ENCODE measurements at regions not wholly inside any gene's neighbourhood (a gene's known extent, or its start where the extent isn't known, plus 50 kb on each side); places are given as distances from the start of the nearest gene placed in this dataset.

DNA sequence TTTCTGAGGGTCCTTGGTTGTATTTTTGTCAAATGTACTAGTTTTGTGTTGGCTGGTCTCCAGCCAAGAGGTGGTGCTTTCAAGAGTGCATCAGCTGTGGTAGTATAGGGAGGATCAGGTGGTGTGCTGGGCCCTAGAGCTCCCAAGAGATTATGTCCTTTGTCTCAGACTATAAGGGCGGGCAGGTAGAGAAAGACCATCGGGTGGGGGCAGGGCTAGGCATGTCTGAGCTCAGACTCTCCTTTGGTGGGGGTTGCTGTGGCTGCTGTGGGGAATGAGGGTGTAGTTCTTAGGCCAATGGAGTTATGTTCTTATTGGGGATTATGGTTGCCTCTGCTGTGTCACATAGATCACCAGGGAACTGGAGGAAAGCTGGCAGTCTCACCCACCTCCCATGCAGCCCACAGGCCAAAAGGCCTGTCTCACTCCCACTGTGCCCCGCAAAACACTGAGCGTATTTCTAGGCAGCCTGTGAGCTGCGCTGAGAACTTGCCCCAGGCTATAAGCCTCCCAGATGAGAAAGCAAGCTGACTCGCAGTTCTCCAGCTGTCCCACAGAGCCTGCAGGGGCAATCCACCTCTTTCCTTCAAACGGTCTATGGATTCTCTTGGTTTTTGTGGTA is 1066.7 kb downstream of the GRM8 start:
- no peaks in the 10 kb centered on the region for H3K36me3 ChIP-seq
- TF ChIP-seq, protein P1, sequence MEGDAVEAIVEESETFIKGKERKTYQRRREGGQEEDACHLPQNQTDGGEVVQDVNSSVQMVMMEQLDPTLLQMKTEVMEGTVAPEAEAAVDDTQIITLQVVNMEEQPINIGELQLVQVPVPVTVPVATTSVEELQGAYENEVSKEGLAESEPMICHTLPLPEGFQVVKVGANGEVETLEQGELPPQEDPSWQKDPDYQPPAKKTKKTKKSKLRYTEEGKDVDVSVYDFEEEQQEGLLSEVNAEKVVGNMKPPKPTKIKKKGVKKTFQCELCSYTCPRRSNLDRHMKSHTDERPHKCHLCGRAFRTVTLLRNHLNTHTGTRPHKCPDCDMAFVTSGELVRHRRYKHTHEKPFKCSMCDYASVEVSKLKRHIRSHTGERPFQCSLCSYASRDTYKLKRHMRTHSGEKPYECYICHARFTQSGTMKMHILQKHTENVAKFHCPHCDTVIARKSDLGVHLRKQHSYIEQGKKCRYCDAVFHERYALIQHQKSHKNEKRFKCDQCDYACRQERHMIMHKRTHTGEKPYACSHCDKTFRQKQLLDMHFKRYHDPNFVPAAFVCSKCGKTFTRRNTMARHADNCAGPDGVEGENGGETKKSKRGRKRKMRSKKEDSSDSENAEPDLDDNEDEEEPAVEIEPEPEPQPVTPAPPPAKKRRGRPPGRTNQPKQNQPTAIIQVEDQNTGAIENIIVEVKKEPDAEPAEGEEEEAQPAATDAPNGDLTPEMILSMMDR (IDR thresholded peaks at IDR 0.05; ENCODE audit: borderline replicate concordance) = no peak
- H3K27ac ChIP-seq (replicated peaks) = no peak overlapping the region
- intact Hi-C loops (cut with micrococcal nuclease) = no loop called here
- peaks cover 23% of the 10 kb centered on the region for H3K9me3 ChIP-seq (replicated peaks)
- DNase-seq = no peak
- H3K4me3 ChIP-seq = no peak overlapping the region
- no peaks in the 10 kb centered on the region for H3K4me1 ChIP-seq
- no peaks in the 10 kb centered on the region for H3K27me3 ChIP-seq (ENCODE audit: low read depth)

DNA sequence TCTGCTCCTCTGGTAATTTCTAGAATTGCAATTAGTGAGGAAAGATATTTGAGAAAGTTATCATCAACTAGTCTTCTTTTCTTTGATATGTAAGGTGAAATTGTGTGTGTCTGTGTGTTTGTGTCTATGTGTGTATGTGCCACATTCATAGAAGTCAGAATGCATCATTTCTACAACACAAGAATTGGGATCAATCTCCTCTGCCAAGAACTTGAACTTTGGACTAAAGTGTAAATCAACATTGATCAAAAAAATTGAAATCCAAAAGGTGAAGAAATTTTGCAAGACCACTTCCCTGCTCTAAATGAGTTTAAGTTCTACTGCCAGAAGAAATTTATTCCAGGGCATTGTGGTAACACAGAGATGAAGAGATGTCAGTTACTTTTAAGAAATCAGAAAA is 1072.8 kb downstream of the GRM8 start:
- Histone ChIP-seq H3K27ac (replicated peaks) (no peak overlapping the region), H3K9me3 (replicated peaks) (peaks cover 23% of the 10 kb centered on the region), H3K4me1 (no peaks in the 10 kb centered on the region), H3K27me3 (ENCODE audit: low read depth) (no peaks in the 10 kb centered on the region), H3K4me3 (no peak overlapping the region), H3K36me3 (no peaks in the 10 kb centered on the region)
- no peak for DNase-seq
- TF ChIP-seq, protein P1 (IDR thresholded peaks at IDR 0.05; ENCODE audit: borderline replicate concordance) = no peak
- intact Hi-C loops (cut with micrococcal nuclease) = no loop called here

DNA sequence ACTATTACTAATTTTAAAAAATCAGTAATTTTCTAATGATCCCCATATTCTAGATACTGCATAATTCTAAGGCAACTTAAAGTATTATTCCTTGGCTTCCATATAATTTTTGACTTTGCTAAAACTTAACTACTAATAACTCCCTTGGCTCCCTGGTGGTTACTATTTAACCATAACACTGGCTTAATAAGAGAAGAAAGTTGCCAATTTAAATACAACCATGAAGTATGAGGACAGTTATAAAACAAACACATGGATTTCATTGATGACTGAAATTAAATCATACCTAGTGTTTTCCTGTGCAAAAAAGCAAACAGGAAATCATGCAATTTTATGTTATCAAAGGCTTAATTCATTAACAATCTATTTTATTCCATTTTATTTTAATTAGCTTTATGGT is 1073.9 kb downstream of the GRM8 start:
- Histone ChIP-seq H3K9me3 (replicated peaks) (peaks cover 23% of the 10 kb centered on the region), H3K27ac (replicated peaks) (no peak overlapping the region), H3K4me3 (no peak overlapping the region), H3K36me3 (no peaks in the 10 kb centered on the region), H3K27me3 (ENCODE audit: low read depth) (no peaks in the 10 kb centered on the region), H3K4me1 (no peaks in the 10 kb centered on the region)
- no peak for DNase-seq
- TF ChIP-seq, protein P1 (IDR thresholded peaks at IDR 0.05; ENCODE audit: borderline replicate concordance) = no peak
- intact Hi-C loops (cut with micrococcal nuclease) = no loop called here

DNA sequence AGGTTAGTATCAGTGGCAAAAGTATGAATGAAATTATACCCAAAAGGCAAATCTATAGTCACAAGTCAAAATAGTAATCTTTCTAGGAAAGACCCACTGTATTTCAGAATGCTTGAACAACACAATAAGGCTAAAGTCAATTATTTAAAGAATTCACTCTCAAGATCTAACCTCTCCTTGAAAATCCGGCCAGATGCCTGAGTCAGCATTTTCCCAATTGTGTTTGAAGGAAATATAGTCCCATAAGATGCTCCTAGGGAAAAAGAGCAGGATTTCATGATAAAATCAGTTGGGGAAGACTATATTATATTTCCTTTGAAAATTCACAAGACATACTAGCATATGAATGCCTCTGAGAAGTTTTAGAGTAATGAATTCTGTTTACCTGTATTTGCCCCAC is 1075.0 kb downstream of the GRM8 start:
- H3K4me1 ChIP-seq = no peaks in the 10 kb centered on the region
- DNase-seq = no peak
- TF ChIP-seq, protein P1 (IDR thresholded peaks at IDR 0.05; ENCODE audit: borderline replicate concordance) = no peak
- intact Hi-C loops (cut with micrococcal nuclease) = no loop called here
- no peaks in the 10 kb centered on the region for H3K27me3 ChIP-seq (ENCODE audit: low read depth)
- no peak overlapping the region for H3K4me3 ChIP-seq
- H3K27ac ChIP-seq (replicated peaks) = no peak overlapping the region
- H3K36me3 ChIP-seq = no peaks in the 10 kb centered on the region
- peaks cover 22% of the 10 kb centered on the region for H3K9me3 ChIP-seq (replicated peaks)

DNA sequence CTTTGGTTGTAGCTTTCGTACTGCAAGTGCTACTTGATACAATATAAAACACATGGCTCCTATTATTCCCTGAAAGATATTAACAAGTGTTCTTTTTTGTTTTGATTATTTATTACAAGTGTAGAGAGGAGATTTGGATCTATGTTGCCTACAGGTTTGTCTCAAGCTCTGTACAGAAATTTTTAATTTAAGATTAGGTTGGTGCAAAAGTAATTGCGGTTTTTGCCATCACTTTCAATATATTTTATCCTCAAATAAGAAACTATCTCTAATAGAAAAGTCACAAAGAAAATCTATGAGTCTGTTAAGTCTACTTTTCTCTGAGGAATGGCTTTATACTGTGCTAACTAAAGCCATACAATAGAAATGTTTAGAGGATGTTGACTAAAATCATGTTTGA is 1086.1 kb downstream of the GRM8 start:
- H3K4me1 ChIP-seq = no peaks in the 10 kb centered on the region
- intact Hi-C loops (cut with micrococcal nuclease) = no loop called here
- no peak overlapping the region for H3K27ac ChIP-seq (replicated peaks)
- H3K9me3 ChIP-seq (replicated peaks) = peaks cover 15% of the 10 kb centered on the region
- H3K36me3 ChIP-seq = no peaks in the 10 kb centered on the region
- no peaks in the 10 kb centered on the region for H3K27me3 ChIP-seq (ENCODE audit: low read depth)
- TF ChIP-seq, protein P1 (IDR thresholded peaks at IDR 0.05; ENCODE audit: borderline replicate concordance) = no peak
- no peak overlapping the region for H3K4me3 ChIP-seq
- no peak for DNase-seq
